ENCODE measurements at regions not wholly inside any gene's neighbourhood (a gene's known extent, or its start where the extent isn't known, plus 50 kb on each side); places are given as distances from the start of the nearest gene placed in this dataset.

- no peak for DNase-seq
Observed at GRCh38 chr10:128630787-128631252, 504.6 kb upstream of the MKI67 start.

GRCh38 chr10:128631801-128632241, 505.6 kb upstream of the MKI67 start:
- no peak for DNase-seq

- DNase-seq, result no peak
Observed at GRCh38 chr10:128632694-128633093, 506.5 kb upstream of the MKI67 start.

- DNase-seq, result no peak
Observed at GRCh38 chr10:128633864-128634540, 507.8 kb upstream of the MKI67 start.

GRCh38 chr10:128642023-128642422, 515.8 kb upstream of the MKI67 start:
- DNase-seq, result no peak

- no peak for DNase-seq
Observed at GRCh38 chr10:128642502-128642901, 516.3 kb upstream of the MKI67 start.

GRCh38 chr10:128643658-128644057, 517.4 kb upstream of the MKI67 start:
- DNase-seq, result no peak

- no peak for DNase-seq
Observed at GRCh38 chr10:128645486-128645885, 519.3 kb upstream of the MKI67 start.

GRCh38 chr10:128646956-128647355, 520.7 kb upstream of the MKI67 start:
- no peak for DNase-seq

GRCh38 chr10:128657548-128657947, 531.3 kb upstream of the MKI67 start:
- DNase-seq, result no peak

- no peak for DNase-seq
Observed at GRCh38 chr10:128660726-128661125, 534.5 kb upstream of the MKI67 start.

GRCh38 chr10:128661404-128662197, 535.4 kb upstream of the MKI67 start:
- no peak for DNase-seq

GRCh38 chr10:128662520-128662919, 536.3 kb upstream of the MKI67 start:
- DNase-seq, result no peak

- DNase-seq, result no peak
Observed at GRCh38 chr10:128664729-128665128, 538.5 kb upstream of the MKI67 start.

- DNase-seq, result no peak
Observed at GRCh38 chr10:128675405-128675804, 549.2 kb upstream of the MKI67 start.

GRCh38 chr10:128680116-128680515, 553.9 kb upstream of the MKI67 start:
- DNase-seq, result no peak

GRCh38 chr10:128684215-128684614, 558.0 kb upstream of the MKI67 start:
- no peak for DNase-seq

GRCh38 chr10:128686630-128687278, 560.5 kb upstream of the MKI67 start:
- no peak for DNase-seq

GRCh38 chr10:128687408-128687807, 561.2 kb upstream of the MKI67 start:
- DNase-seq, result no peak

- DNase-seq, result no peak
Observed at GRCh38 chr10:128687927-128688549, 561.8 kb upstream of the MKI67 start.

GRCh38 chr10:128689667-128690066, 563.4 kb upstream of the MKI67 start:
- DNase-seq, result no peak

- no peak for DNase-seq
Observed at GRCh38 chr10:128693493-128694131, 567.4 kb upstream of the MKI67 start.

Data from activated naive CD4-positive, alpha-beta T cell (primary cell).